ENCODE measurements at regions not wholly inside any gene's neighbourhood (a gene's known extent, or its start where the extent isn't known, plus 50 kb on each side); places are given as distances from the start of the nearest gene placed in this dataset.

- TF ChIP-seq REST (tag by site-specific recombination; IDR thresholded peaks at IDR 0.05) = peak; percentile 90
- TF ChIP-seq ZNF639 (tag by site-specific recombination; IDR thresholded peaks at IDR 0.05) = no peak
- no peak for TF ChIP-seq ZNF221 (tag by site-specific recombination; IDR thresholded peaks at IDR 0.05; ENCODE audit: borderline replicate concordance)
- TF ChIP-seq KLF8 (tag by site-specific recombination; IDR thresholded peaks at IDR 0.05) = no peak
- TF ChIP-seq ZXDB (tag by site-specific recombination; IDR thresholded peaks at IDR 0.05) = no peak
- Histone ChIP-seq H3K4me3 (ENCODE audit: low read depth, low read length) (no peak overlapping the region), H3K4me1 (ENCODE audit: control insufficient read depth, insufficient read depth, low read length) (no peaks in the 10 kb centered on the region), H3K9me3 (ENCODE audit: control insufficient read depth, insufficient read depth, low read depth, low read length) (no peaks in the 10 kb centered on the region), H3K36me3 (ENCODE audit: control insufficient read depth in 2 of 2, insufficient read depth in 1 of 2, low read length in 2 of 2) (no peaks in the 10 kb centered on the region), H3K27ac (ENCODE audit: extremely low read depth, low read depth, low read length) (no peak overlapping the region)
- CTCF ChIA-PET = no interaction called here
- POLR2A ChIA-PET = no interaction called here
These were observed 318.7 kb upstream of the RBFOX1 start for GRCh38 chr16:7013990-7014389.

- POLR2A ChIA-PET = no interaction called here
- H3K4me3 ChIP-seq (ENCODE audit: low read depth, low read length) = no peak overlapping the region
- CTCF ChIA-PET = no interaction called here
- H3K36me3 ChIP-seq (ENCODE audit: control insufficient read depth in 2 of 2, insufficient read depth in 1 of 2, low read length in 2 of 2) = no peaks in the 10 kb centered on the region
- H3K9me3 ChIP-seq (ENCODE audit: control insufficient read depth, insufficient read depth, low read depth, low read length) = no peaks in the 10 kb centered on the region
- H3K27ac ChIP-seq (ENCODE audit: extremely low read depth, low read depth, low read length) = no peak overlapping the region
- no peaks in the 10 kb centered on the region for H3K4me1 ChIP-seq (ENCODE audit: control insufficient read depth, insufficient read depth, low read length)
- TF ChIP-seq KLF10 (tag by site-specific recombination; IDR thresholded peaks at IDR 0.05) (no peak), ZNF423 (tag by site-specific recombination; IDR thresholded peaks at IDR 0.05) (no peak)
These were observed 328.4 kb upstream of the RBFOX1 start for GRCh38 chr16:7004266-7004665.

GRCh38 chr16:6993544-6993943, 339.1 kb upstream of the RBFOX1 start:
- Histone ChIP-seq H3K27ac (ENCODE audit: extremely low read depth, low read depth, low read length) (no peak overlapping the region), H3K9me3 (ENCODE audit: control insufficient read depth, insufficient read depth, low read depth, low read length) (no peaks in the 10 kb centered on the region), H3K36me3 (ENCODE audit: control insufficient read depth in 2 of 2, insufficient read depth in 1 of 2, low read length in 2 of 2) (no peaks in the 10 kb centered on the region), H3K4me1 (ENCODE audit: control insufficient read depth, insufficient read depth, low read length) (no peaks in the 10 kb centered on the region), H3K4me3 (ENCODE audit: low read depth, low read length) (no peak overlapping the region)
- CTCF ChIA-PET = no interaction called here
- no peak for TF ChIP-seq OSR2 (tag by site-specific recombination; IDR thresholded peaks at IDR 0.05)
- no peak for TF ChIP-seq YY1 (tag by site-specific recombination; IDR thresholded peaks at IDR 0.05)
- no peak for TF ChIP-seq ZNF324 (tag by site-specific recombination; IDR thresholded peaks at IDR 0.05)
- TF ChIP-seq ZNF426 (tag by site-specific recombination; IDR thresholded peaks at IDR 0.05) = no peak
- no peak for TF ChIP-seq ZFP41 (tag by site-specific recombination; IDR thresholded peaks at IDR 0.05; ENCODE audit: borderline replicate concordance)
- TF ChIP-seq SCRT1 (tag by site-specific recombination; IDR thresholded peaks at IDR 0.05; ENCODE audit: borderline replicate concordance) = no peak
- no peak for TF ChIP-seq ZNF398 (tag by site-specific recombination; IDR thresholded peaks at IDR 0.05)
- TF ChIP-seq ZNF510 (tag by site-specific recombination; IDR thresholded peaks at IDR 0.05; ENCODE audit: insufficient replicate concordance) = no peak
- no peak for TF ChIP-seq ZNF132 (tag by site-specific recombination; IDR thresholded peaks at IDR 0.05; ENCODE audit: borderline replicate concordance)
- TF ChIP-seq SP3 (tag by site-specific recombination; IDR thresholded peaks at IDR 0.05) = no peak
- no peak for TF ChIP-seq ZBTB17 (tag by site-specific recombination; IDR thresholded peaks at IDR 0.05)
- no peak for TF ChIP-seq ZNF223 (tag by site-specific recombination; IDR thresholded peaks at IDR 0.05)
- TF ChIP-seq GLIS1 (tag by site-specific recombination; IDR thresholded peaks at IDR 0.05) = no peak
- TF ChIP-seq SCRT2 (tag by site-specific recombination; IDR thresholded peaks at IDR 0.05) = no peak
- no peak for TF ChIP-seq ZNF2 (tag by site-specific recombination; IDR thresholded peaks at IDR 0.05)
- TF ChIP-seq ZNF837 (tag by site-specific recombination; IDR thresholded peaks at IDR 0.05) = no peak
- no peak for TF ChIP-seq ZNF433 (tag by site-specific recombination; IDR thresholded peaks at IDR 0.05; ENCODE audit: low read depth)
- no peak for TF ChIP-seq ATF2 (tag by site-specific recombination; IDR thresholded peaks at IDR 0.05; ENCODE audit: low read depth)
- no peak for TF ChIP-seq SP7 (tag by site-specific recombination; IDR thresholded peaks at IDR 0.05)
- no peak for TF ChIP-seq ZNF654 (tag by site-specific recombination; IDR thresholded peaks at IDR 0.05; ENCODE audit: low read depth)
- POLR2A ChIA-PET = no interaction called here

Measured in HEK293 (cell line).